ENCODE measurements at regions not wholly inside any gene's neighbourhood (a gene's known extent, or its start where the extent isn't known, plus 50 kb on each side); places are given as distances from the start of the nearest gene placed in this dataset.

- no peak for DNase-seq
Measured at GRCh38 chr18:78716022-78716421, 263.6 kb upstream of the SALL3 start.

DNA sequence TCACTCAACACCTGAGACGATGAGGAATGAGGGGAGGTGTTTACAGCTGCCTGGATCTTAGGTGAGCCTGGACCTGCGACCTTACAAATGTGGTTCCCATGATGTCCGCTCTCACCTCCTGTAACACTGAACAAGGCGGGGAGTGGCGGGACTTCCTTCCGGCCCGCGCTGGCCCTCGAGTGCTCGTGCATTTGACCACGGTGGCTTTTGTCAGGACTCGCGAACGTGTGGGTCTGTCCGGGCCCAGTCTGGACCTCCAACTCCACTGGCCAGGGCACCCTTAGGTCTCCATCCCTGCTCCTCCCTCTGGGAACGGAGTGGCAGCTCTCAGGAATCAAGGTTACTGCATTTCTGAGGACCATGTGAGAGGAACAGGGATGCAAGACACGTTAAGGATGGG, 263.0 kb upstream of the SALL3 start:
- no peak for DNase-seq

DNA sequence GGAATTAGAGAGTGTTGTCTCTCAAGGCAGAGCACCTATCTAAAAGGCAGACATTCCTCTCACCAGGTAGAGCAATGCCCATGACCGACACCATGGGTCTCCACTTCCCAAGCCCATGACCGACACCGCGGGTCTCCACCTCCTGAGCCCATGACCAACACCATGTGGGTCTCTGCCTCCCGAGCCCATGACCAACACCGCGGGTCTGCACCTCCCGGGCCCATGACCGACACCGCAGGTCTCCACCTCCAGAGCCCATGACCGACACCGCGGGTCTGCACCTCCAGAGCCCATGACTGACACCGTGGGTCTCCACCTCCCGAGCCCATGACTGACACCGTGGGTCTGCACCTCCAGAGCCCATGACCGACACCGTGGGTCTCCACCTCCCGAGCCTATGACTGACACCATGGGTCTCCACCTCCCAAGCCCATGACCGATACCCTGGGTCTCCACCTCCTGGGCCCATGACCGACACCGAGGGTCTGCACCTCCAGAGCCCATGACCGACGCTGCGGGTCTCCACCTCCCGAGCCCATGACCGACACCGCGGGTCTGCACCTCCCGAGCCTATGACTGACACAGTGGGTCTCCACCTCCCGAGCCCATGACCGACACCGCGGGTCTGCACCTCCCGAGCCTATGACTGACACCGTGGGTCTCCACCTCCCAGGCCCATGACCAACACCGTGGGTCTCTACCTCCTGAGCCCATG, 262.4 kb upstream of the SALL3 start:
- DNase-seq, result no peak

DNA sequence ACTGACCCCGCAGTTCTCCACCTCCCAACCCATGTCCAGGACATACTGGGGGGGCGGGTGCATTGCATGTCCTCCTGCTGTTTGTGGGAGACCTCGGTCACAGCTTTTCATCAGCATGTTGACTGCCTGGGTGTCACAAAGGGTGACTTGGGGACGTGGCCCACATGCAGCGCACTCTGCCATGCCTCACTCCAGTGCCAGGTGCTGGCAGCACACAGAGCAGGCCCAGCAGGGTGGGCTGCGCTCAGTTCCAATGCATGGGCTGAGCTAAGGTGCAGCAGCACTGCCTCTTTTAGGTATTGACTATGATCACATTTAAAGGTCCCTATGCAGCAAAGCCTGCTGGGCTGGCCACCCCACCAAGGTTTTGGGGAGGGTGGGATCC, 261.9 kb upstream of the SALL3 start:
- DNase-seq, result no peak

GRCh38 chr18:78719821-78720220, 259.8 kb upstream of the SALL3 start:
- DNase-seq, result no peak

GRCh38 chr18:78720456-78721237, 259.0 kb upstream of the SALL3 start:
- DNase-seq, result peak in 4 of 58 donors; percentile 14 to 33 (median 23)

DNA sequence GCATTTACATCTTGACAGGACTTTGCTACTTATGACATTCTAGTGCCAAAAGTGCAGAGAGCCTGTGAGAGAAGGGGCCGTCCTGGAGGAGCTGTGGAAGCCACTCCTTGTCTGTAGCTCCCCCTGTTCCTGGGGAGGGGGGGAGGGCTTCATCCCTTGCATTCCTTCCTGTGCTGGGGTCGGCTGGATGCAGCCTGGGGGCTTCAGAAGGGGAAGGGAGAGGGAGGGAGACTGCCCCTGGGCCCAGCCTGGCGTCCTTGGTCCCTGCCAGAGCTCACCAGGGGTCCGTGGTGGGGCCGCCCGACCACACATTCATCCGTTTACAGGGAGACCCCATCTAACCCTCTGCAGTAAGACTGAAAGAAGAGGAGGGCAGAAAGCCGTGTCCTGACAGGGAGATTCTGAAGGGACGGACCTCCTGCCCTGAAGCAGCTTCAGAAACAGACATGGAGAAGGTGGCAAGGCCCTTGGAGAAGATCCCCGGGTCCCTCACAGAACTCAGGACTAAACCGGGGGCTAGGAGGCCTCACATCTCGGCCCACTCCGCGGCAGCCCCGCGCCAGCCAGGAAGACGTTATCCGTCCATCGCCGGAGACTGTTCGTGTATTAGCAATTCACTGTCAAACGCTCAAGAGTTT, 258.3 kb upstream of the SALL3 start:
- DNase-seq, result no peak

DNA sequence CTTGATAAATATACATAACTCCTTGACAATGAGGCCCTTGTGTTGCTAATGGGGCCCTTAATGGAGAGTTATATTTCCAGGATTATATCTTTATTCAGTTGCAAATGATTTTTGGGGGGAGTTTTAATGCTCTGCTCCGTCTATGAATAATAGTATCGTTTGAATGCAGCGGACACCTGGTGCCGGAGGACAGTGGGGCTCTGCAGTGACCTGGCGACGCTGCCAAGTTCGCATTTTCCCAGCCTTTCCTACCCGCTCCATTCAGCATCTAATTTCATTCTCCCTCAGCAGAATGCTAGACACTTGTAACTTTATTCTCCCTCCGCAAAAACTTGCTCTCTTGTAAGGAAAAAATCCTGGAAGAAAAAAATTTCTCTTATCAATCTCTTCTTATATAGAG, 257.6 kb upstream of the SALL3 start:
- peak in 8 of 58 donors; percentile 7 to 50 (median 30) for DNase-seq

DNA sequence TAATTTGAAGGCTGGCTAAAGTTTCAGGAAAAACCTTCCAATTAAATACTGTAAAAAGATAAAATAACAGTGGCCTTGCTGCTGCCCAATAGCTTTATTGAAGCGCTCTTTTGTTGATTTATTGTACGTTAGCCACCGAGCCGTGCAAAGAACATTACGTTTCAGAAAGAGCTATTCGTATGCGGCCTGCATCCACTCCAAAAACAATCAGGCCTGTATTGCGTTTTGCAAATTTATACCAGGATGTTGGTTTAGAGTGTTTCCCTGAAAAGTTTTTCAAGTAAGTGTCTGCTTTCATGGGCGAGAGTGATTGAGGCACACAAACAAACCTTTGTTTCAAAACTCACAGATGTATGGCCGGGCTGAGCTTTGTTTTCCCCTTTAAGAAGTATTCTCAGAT, 257.2 kb upstream of the SALL3 start:
- DNase-seq, result peak in 18 of 58 donors; percentile 13 to 75 (median 34)

GRCh38 chr18:78722929-78723710, 256.5 kb upstream of the SALL3 start:
- peak in 1 of 58 donors; percentile 48 for DNase-seq

GRCh38 chr18:78724214-78724914, 255.3 kb upstream of the SALL3 start:
- peak in 1 of 58 donors; percentile 20 for DNase-seq

DNA sequence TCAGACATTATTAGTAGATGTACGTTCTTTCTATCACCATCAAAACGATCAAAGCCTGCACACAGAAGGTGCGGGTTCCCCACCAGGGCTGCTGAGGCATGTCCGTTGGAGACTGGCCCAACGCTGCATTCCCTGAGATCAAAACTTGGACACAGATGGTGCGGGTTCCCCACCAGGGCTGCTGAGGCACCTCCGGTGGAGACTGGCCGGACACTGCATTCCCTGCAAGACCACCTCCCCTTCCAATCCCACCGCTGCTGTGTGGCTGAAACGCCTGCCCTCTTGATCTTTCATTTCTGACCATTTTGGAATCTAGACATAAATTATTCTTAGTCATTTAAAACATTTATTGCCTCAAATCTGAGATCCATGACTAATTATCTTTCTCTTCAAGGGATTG, 254.2 kb upstream of the SALL3 start:
- no peak for DNase-seq

- DNase-seq, result no peak
Measured at GRCh38 chr18:78726326-78727056, 253.1 kb upstream of the SALL3 start.

- DNase-seq, result no peak
Measured at GRCh38 chr18:78727057-78727739, 252.4 kb upstream of the SALL3 start.

GRCh38 chr18:78727877-78728783, 251.5 kb upstream of the SALL3 start:
- no peak for DNase-seq

DNA sequence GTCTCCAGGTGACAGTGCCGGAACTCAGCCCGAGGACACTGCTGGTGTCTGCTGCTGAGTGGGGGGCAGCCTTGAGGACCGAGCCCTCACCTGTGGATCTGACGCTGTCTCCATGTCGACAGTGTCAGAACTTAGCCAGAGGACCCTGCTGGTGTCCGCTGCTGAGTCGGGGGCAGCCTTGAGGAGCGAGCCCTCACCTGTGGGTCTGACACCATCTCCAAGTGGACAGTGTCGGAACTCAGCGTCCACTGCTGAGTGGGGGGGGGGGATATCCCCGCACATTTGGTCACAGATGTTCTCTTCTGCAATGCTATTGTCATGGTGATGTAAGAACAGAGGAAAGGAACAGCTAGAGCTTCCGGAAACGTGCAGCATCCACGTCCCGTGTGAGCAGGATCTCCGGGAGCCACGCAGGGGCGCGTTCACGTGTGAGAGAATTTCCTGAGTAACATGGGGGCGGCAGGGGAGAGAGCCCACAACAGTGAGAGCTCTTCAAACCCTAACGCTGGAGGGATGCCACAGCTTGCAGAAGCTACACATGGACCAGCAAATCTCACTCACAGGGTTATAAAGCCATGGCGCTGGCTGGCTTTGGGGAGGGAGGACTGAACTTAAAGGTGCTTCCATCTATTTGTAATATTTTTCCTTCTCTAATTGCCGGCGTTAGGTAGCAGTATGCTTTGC, 250.7 kb upstream of the SALL3 start:
- DNase-seq, result no peak

GRCh38 chr18:78730546-78730945, 249.1 kb upstream of the SALL3 start:
- DNase-seq, result no peak

- no peak for DNase-seq
Measured at GRCh38 chr18:78731016-78731397, 248.6 kb upstream of the SALL3 start.
